Spleen (tissue), 7 donors: ENCODE measurements at regions not wholly inside any gene's neighbourhood (a gene's known extent, or its start where the extent isn't known, plus 50 kb on each side); places are given as distances from the start of the nearest gene placed in this dataset.

Source experiments
- POLR2A ChIP-seq, 3 donors: fragments of 450-650 bp; IDR thresholded peaks; one replicate each; pipeline ENCODE4 v1.5.1; 2017; ENCODE audit warnings: antibody characterized with exemption in 3 of 3, mild to moderate bottlenecking in 1 of 3
- POLR2AphosphoS5 ChIP-seq, 3 donors: sonication (generic); formaldehyde crosslinking; IDR thresholded peaks; one replicate each; pipeline ENCODE4 v1.5.1; 2017; ENCODE audit warnings: antibody characterized with exemption in 3 of 3
- TF ChIP-seq, protein P1 (sequence below), 11 experiments: fragments of 200-600 bp in 7 of 11; fragments of 450-650 bp in 4 of 11; sonication (generic) in 4 of 11; IDR thresholded peaks in 8 of 11; conservative IDR thresholded peaks in 3 of 11; 1 replicate in 7 of 11; 2 replicates in 4 of 11; pipeline versions ENCODE4 v1.4.0 to v1.8.0; 2016 to 2021; ENCODE audit warnings: antibody characterized with exemption in 11 of 11, inconsistent platforms in 4 of 11, mild to moderate bottlenecking in 1 of 11
- donor health status: DM: no; HTN: no; CAD: no; lungs with moderate emphysema.
- donor health status: DM: no; HTN: no; CAD: no.
- donor health status: DM: no; HTN: no; CAD: no.

DNA sequence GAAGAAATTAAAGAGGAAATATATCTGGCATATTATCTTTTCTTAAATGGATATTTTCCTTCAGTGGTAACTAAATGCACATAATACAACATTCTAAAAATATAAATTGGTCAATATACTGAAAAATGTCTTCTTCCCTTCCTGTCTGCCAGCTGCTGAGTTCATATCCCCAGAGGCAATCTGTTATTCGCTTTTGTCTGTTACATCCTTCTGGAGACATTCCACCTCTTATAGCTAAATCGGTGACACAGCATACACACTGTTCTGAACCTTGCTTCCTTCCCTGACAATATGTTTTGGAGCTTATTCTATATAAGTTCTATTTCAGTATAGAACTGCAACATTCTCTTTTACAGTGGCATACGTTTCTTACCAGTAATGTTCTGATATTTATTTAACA is 147.8 kb downstream of the TENT4A start:
- TF ChIP-seq, protein P1, sequence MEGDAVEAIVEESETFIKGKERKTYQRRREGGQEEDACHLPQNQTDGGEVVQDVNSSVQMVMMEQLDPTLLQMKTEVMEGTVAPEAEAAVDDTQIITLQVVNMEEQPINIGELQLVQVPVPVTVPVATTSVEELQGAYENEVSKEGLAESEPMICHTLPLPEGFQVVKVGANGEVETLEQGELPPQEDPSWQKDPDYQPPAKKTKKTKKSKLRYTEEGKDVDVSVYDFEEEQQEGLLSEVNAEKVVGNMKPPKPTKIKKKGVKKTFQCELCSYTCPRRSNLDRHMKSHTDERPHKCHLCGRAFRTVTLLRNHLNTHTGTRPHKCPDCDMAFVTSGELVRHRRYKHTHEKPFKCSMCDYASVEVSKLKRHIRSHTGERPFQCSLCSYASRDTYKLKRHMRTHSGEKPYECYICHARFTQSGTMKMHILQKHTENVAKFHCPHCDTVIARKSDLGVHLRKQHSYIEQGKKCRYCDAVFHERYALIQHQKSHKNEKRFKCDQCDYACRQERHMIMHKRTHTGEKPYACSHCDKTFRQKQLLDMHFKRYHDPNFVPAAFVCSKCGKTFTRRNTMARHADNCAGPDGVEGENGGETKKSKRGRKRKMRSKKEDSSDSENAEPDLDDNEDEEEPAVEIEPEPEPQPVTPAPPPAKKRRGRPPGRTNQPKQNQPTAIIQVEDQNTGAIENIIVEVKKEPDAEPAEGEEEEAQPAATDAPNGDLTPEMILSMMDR (IDR thresholded peaks at IDR 0.05 in 8 of 11, conservative IDR thresholded peaks at IDR 0.05 in 3 of 11) = no peak
- TF ChIP-seq POLR2A (IDR thresholded peaks at IDR 0.05) (no peak), POLR2AphosphoS5 (IDR thresholded peaks at IDR 0.05) (no peak)
